DMS114 treated with DMSO at 0.1 percent for 48 hours (cell line): ENCODE measurements at regions not wholly inside any gene's neighbourhood (a gene's known extent, or its start where the extent isn't known, plus 50 kb on each side); places are given as distances from the start of the nearest gene placed in this dataset.
"Not testable (repeated sequence)": the region's sequence is repeated elsewhere in the genome, so short reads cannot be mapped to it uniquely, and the experiment has no call there.

Experiments used
- DNase-seq: peaks from one replicate; lab custom pipeline; 2025; ENCODE audit not compliant: unreplicated experiment; lab: John Stamatoyannopoulos, UW

DNA sequence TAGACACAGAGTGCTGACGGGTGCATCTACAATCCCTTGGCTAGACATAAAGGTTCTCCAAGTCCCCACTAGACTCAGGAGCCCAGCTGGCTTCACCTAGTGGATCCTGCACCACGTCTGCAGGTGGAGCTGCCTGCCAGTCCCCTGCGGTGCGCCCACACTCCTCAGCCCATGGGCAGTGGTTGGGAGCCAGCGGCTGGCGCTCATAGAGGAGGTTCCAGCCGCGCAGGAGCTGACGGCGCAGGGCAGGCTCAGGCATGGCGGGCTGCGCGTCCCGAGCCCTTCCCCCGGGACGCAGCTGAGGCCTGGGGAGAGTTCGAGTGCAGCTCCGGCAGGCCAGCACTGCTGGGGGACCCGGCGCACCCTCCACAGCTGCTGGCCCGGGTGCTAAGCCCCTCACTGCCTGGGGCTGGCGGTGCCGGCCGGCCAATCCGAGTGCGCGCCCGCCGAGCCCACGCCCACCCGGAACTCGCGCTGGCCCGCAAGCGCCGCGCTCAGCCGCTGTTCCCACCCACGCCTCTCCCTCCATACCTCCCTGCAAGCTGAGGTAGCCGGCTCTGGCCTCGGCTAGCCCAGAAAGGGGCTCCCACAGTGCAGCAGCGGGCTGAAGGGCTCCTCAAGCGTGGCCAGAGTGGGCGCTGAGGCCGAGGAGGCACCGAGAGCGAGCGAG lies 1364.5 kb upstream of the WWC1 start:
- not testable (repeated sequence) for DNase-seq

GRCh38 chr5:166936351-166936750 lies 1355.1 kb upstream of the WWC1 start:
- no peak for DNase-seq

DNA sequence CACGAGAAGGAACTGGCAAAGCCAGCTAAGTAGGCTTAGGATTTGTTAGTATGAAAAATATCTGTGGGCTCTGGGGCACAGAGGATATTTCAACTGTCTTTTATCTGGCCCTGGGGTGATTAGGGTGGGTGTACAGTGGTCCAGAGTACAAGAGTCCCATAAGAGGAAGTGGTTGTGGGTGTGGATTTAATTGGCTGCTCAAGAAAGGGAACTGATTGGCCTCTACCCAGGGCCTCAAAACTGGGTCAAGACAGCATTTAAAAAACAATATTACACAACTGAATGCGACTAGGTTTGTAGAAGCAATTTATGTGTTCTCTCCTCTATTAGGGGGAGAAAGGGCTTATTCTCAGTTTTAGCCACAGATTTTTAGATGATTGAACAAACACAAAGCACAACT lies 1353.4 kb upstream of the WWC1 start:
- no peak for DNase-seq

DNA sequence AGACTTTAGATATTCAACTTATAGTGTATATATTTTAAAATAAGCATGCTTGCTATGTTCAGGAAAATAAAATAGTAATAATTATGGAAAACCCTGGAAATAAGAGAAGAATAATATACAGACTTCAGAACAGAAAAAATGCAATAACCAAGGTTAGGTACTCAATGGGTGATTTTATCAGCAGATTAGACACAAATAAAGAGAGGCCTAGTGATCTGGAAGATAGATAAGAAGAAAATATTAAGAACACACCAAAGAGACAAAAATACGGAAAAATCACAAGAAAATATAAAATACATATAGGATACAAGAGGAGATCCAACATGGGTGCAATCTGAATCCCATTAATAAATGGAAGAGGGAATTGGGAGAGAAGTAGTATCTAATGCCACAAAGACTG lies 1348.5 kb upstream of the WWC1 start:
- no peak for DNase-seq

DNA sequence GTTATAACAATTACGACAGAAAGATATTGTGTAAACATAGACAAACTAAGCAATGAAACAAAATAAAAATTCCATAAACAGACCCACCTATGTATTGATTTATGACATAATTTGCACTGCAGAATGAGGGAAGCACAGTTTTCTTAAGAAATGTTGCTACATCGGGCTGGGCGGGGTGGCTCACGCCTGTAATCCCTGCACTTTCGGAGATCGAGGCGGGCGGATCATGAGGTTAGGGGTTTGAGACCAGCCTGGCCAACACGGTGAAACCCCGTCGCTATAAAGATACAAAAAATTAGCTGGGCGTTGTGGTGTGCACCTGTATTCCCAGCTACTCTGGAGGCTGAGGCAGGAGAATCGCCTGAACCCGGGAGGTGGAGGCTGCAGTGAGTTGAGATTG lies 1344.4 kb upstream of the WWC1 start:
- DNase-seq = no peak

DNA sequence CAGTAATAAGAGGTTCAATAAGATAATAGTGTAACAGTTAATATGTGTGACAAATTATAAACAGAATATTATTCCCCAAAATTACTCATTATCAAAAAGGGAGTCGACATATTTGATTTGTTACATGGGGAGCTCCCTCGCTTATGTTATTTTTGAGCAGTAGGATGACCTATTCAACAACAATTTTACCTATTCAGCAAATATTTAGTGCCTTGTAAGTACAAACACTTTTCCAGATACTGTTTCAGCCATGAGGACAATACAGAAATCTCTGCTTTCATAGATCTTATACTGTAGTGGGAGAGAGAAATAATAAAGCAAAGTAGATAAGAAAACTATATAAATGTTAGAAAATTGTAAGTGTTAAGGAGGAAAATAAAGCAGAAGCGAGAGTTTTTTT lies 1342.8 kb upstream of the WWC1 start:
- DNase-seq = no peak

DNA sequence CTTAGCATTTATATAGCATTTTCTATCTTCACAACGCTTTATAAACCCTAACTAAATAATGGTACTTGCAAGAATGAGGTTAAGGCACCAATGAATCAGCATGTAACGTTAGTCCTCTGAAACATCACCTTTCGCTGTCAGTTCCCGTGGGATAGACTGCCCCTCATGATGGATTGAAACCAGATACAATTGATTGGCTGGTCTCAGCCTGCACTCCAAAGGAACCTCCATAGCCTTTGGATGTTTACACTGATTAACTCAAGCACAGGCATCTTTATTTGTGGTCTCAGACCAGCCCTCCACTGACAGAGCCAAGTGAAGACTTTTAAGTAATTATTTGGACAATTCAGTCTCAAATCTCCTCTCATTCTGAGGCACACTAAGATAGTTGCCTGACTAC lies 1339.4 kb upstream of the WWC1 start:
- no peak for DNase-seq

- DNase-seq = no peak
Observed at GRCh38 chr5:166957782-166958181, 1333.7 kb upstream of the WWC1 start.

DNA sequence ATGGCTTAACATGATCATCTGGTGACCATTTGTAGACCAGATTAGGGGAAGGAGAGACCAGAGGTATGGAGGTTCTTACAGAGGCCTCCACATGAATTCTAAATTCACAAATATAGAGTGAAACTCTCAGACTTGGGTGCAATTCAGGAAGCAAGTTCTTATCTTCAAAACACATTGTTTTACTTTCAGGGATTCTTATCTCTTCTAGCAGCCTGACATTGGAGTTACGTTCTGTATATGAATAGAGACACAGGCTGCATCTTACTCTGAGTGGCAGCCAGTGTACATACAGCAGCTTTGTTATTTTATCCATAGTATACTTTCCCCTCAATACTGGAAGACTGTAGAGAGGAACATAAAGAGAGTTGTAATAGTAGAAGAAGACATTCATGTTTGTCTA lies 1331.7 kb upstream of the WWC1 start:
- DNase-seq = no peak

- no peak for DNase-seq
Observed at GRCh38 chr5:166961028-166961427, 1330.4 kb upstream of the WWC1 start.

DNA sequence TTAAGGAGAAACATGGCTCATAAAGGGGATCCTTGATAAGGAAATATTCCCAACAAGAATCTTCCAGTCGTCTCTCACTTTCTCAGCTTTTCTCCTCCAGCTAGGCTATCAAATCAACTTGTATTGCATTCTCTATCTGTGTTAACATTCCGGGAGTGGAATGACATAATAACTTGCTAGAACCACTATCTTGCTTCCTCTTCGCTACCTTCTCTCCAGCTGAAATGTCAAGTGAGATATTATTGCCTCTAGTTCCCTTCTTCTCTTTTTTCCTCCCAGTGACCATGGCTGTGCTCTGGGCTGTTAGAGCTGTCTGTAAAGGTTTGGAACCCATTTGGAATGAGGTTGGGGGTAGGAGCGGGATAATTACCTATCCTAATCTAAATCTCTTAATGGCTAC lies 1329.5 kb upstream of the WWC1 start:
- DNase-seq = no peak

DNA sequence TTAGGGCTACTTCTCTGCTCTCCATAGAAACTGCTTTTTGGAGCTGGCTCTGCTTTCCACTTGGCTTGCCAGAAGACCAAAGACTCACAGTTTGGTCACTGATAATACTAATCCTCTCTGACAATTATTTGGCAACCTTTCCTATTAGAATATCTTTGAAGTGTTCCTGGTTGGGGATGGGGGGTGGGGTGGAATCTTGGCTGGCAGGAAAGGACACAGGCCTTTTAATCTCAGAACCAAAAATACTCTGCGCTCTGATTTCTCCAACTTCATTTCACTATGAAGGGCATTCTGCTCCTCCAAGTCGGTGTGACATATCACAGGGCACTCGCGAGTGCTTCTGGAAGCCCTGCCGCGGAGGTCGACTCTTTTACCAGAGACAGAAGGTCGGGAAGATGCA lies 1329.0 kb upstream of the WWC1 start:
- DNase-seq = no peak

GRCh38 chr5:166963596-166963995 lies 1327.8 kb upstream of the WWC1 start:
- DNase-seq = no peak

DNA sequence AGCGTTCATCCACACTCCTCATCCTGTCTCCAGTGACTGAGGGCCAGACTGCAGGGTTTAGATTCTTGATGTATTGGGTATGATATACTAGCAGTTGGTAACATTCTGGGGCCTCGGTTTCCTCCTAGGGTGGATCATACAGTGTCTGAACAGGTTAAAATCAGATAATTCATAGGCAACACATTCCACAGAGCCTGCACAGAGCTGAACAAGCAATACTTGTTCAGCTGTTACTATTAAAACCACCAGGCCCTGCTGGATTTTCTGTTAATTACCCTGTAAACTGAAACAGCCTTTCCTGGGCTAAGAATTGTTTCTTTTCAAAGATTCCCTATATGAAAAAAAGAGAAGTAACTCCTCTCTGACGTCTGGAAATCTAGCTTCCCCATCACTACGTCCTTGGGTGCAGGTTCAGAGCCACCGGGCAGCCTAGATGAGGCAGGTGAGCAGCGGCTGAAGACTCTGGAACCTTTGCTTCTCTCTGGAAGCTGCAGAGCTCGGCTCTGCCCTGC lies 1313.5 kb upstream of the WWC1 start:
- DNase-seq = no peak

- DNase-seq = no peak
Observed at GRCh38 chr5:166979307-166979895, 1312.0 kb upstream of the WWC1 start.

DNA sequence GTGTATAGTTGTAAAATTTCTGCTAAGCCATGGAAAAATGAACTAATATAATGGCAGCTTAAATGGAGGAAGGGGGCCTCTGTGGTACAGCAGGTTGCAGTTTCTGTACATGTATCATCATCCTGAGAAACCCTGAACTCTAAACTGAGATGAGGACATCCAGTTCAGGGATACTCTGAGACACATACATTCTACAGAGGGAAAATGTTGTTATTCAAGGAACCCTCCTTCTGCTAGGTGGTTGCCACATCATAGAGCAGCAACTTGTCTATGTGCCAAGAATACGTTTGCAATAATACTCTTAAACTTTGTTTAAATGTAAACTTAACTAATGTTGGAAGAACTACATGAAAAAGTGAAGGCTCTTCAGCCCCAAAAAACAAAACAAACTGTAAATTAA lies 1310.8 kb upstream of the WWC1 start:
- DNase-seq = no peak

DNA sequence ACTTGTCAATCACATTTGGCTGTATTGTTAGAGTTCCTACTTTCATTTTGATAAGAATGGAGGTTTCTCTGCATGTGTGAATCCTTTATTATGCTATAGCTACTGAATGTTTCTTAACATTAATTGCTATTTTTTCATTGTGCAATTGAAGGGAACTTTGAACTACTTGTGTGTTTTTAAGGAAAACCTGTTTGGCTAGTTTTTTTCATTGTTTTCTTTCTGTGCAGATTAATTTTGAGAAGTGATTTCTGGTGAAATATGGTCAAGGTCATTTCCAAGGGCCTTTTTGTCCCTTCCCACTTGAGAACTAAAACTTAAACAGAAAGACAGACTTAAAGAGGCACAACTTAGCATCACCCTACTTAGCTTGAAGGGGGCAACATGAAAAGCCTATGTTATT lies 1309.2 kb upstream of the WWC1 start:
- DNase-seq = no peak

GRCh38 chr5:166991601-166992000 lies 1299.8 kb upstream of the WWC1 start:
- DNase-seq = no peak

- no peak for DNase-seq
Observed at GRCh38 chr5:166992108-166992507, 1299.3 kb upstream of the WWC1 start.

- no peak for DNase-seq
Observed at GRCh38 chr5:166992874-166993722, 1298.3 kb upstream of the WWC1 start.

DNA sequence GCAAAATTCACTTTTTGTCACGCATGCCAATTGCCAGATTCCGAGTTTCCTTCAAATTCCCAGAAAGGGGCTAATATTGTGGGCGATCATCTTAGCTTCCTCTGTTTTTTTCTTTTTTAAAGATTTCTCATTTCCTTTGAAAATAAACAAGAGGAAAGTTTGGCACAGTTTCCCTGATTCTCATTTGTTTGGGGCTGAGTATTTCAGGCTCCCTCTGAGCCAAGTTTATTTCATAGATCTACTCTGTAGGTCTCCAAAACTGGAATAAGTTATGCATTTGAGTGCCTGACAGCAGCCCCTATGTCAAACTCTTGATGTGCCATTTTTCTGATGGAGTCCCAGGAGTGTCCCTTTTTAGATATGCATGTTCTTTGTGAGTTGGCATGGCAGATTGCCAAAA lies 1297.2 kb upstream of the WWC1 start:
- no peak for DNase-seq

- no peak for DNase-seq
Observed at GRCh38 chr5:167001246-167001645, 1290.2 kb upstream of the WWC1 start.
